Adipocyte (in vitro differentiated cells): ENCODE measurements at regions not wholly inside any gene's neighbourhood (a gene's known extent, or its start where the extent isn't known, plus 50 kb on each side); places are given as distances from the start of the nearest gene placed in this dataset.

ENCODE experiments used
- DNase-seq: peaks from one replicate; pipeline ENCODE4 v3.0.0-alpha.2; 2015; ENCODE audit warnings: low read depth
- H3K27me3 ChIP-seq: replicated peaks from 2 replicates; pipeline ENCODE4 v1.7.0; 2013; ENCODE audit warnings: mild to moderate bottlenecking, low read length, moderate library complexity; ENCODE audit not compliant: control insufficient read depth, insufficient read depth
- H3K36me3 ChIP-seq: 2 replicates; pipeline ENCODE4 v1.7.0; 2013; ENCODE audit warnings: low read length, mild to moderate bottlenecking, moderate library complexity; ENCODE audit not compliant: control insufficient read depth, insufficient read depth, severe bottlenecking
- H3K4me1 ChIP-seq: 2 replicates; pipeline ENCODE4 v1.7.0; 2013; ENCODE audit warnings: mild to moderate bottlenecking, low read length, moderate library complexity; ENCODE audit not compliant: control insufficient read depth, insufficient read depth
- H3K4me3 ChIP-seq: 2 replicates; pipeline ENCODE4 v1.7.0; 2013; ENCODE audit warnings: mild to moderate bottlenecking, low read length, moderate library complexity
- H3K9ac ChIP-seq: 2 replicates; pipeline ENCODE4 v1.7.0; 2013; ENCODE audit warnings: mild to moderate bottlenecking, low read length, moderate library complexity
- H3K9me3 ChIP-seq: 2 replicates; pipeline ENCODE4 v1.7.0; 2013; ENCODE audit warnings: mild to moderate bottlenecking, low read length, moderate library complexity; ENCODE audit not compliant: control insufficient read depth

- Histone ChIP-seq H3K4me3 (no peak overlapping the region), H3K27me3 (no peaks in the 10 kb centered on the region), H3K9me3 (no peaks in the 10 kb centered on the region), H3K9ac (no peak overlapping the region), H3K4me1 (peaks cover 12% of the 10 kb centered on the region), H3K36me3 (no peaks in the 10 kb centered on the region)
- no peak for DNase-seq
Measured at GRCh38 chr15:96390986-96391385, 60.5 kb downstream of the NR2F2 start.

GRCh38 chr15:96392380-96393208 is 62.1 kb downstream of the NR2F2 start:
- peak overlapping the region; percentile 35 for H3K4me3 ChIP-seq
- DNase-seq: no peak
- H3K27me3 ChIP-seq: no peaks in the 10 kb centered on the region
- H3K4me1 ChIP-seq: peaks cover 12% of the 10 kb centered on the region
- no peak overlapping the region for H3K9ac ChIP-seq
- no peaks in the 10 kb centered on the region for H3K36me3 ChIP-seq
- no peaks in the 10 kb centered on the region for H3K9me3 ChIP-seq

DNA sequence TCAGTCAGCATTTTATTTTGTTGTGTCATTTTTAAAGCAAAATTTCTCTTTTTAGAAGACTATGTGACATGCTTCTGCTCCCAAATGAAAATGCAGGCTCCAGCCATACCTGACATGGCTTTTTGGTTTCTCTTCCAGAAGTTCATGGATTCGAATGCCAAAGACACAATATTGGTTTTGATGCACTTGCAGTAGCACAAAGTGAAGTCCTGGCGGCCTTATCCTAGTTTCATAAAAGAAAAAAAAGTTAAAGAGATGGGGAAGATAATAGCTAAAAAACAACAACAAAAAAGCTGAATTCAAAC is 62.7 kb downstream of the NR2F2 start:
- H3K4me3 ChIP-seq: peak overlapping the region; percentile 35

DNA sequence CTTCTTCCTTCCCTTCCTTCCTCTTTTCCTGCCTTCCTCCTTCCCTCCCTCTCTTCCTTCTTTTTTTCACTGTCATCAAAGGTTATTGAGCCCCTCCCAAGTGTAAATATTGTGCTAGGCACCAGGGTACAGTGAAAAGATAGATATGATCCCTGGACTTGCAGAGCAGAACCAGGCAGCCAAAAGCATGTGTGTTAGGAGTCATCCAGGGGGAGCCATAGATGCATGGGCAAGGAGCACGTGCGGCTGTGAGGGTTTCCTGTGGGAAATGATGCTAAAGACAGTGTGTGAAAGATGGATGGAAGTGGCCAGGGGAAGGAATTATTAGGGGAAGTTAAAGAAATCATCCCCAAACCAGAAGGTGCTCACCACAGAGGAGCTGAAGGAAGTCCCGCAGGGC is 65.2 kb downstream of the NR2F2 start:
- H3K9me3 ChIP-seq: no peaks in the 10 kb centered on the region
- no peaks in the 10 kb centered on the region for H3K36me3 ChIP-seq
- no peak overlapping the region for H3K9ac ChIP-seq
- DNase-seq: no peak
- no peak overlapping the region for H3K4me3 ChIP-seq
- peaks cover 12% of the 10 kb centered on the region for H3K4me1 ChIP-seq
- H3K27me3 ChIP-seq: no peaks in the 10 kb centered on the region

More for the DNA sequence above, 62.7 kb downstream of the NR2F2 start:
- peaks cover 12% of the 10 kb centered on the region for H3K4me1 ChIP-seq
- H3K9ac ChIP-seq: no peak overlapping the region
- no peak for DNase-seq
- H3K36me3 ChIP-seq: no peaks in the 10 kb centered on the region
- no peaks in the 10 kb centered on the region for H3K9me3 ChIP-seq
- H3K27me3 ChIP-seq: no peaks in the 10 kb centered on the region

DNA sequence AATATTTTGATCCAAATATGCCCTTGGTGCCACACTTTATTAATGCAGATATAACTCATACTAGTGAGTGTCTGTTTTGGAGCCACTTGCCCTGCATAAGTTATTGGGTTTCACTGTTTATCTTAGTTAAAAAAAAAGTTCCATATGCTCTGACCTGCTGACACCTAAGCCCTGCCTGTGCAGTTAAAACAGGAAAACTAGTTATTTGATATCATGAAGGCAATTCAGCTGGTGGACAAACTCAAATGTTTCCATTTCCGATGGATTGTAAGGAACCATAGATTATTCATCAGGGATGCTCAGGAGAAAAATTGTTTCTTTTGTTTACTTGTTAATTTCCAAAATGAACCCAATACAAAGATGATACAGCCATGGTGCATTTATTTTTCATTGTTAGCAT is 68.3 kb downstream of the NR2F2 start:
- no peak overlapping the region for H3K9ac ChIP-seq
- H3K9me3 ChIP-seq: no peaks in the 10 kb centered on the region
- H3K4me1 ChIP-seq: no peaks in the 10 kb centered on the region
- H3K36me3 ChIP-seq: no peaks in the 10 kb centered on the region
- no peak overlapping the region for H3K4me3 ChIP-seq
- no peaks in the 10 kb centered on the region for H3K27me3 ChIP-seq
- no peak for DNase-seq

DNA sequence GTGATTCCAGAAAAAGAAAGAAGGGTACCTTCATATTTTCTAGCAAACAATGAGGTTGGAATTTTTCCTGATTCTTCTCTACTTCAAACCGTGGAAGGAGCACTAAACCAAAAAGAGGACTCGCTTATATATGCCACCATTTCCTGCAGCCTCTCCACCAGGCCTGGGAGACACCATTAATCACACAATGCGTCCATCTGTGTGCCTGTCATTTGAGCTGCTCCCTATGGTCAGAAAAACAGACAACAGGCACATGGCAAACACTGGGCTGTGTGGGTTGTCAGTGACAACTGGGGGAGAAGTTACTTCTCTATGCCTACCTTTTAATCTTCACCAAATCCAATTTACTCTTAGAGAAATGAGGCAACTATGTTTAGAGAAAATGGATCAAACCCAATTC is 71.9 kb downstream of the NR2F2 start:
- DNase-seq: no peak
- no peaks in the 10 kb centered on the region for H3K4me1 ChIP-seq
- no peaks in the 10 kb centered on the region for H3K9me3 ChIP-seq
- H3K9ac ChIP-seq: no peak overlapping the region
- H3K4me3 ChIP-seq: no peak overlapping the region
- H3K36me3 ChIP-seq: no peaks in the 10 kb centered on the region
- peaks cover 4% of the 10 kb centered on the region for H3K27me3 ChIP-seq

DNA sequence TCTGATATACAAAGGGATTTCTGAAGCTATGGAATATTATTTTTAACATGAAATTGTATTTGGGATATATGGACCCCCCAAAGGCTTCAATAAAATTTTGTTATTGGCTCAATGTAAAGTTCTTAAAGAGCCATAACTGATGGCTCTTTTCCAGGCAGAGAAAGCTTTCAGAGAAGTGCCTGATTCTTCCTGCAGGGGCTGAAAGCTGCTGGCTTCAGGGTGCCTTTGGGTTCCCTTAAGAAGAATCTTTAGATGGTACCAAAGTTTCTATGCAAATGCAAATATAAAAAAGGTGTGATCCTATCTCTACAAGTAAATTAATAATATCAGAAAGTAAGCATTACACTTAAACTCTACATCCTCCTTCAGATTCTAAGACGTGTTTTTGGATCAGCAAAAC is 72.6 kb downstream of the NR2F2 start:
- no peaks in the 10 kb centered on the region for H3K9me3 ChIP-seq
- H3K4me1 ChIP-seq: no peaks in the 10 kb centered on the region
- H3K4me3 ChIP-seq: no peak overlapping the region
- H3K36me3 ChIP-seq: no peaks in the 10 kb centered on the region
- peaks cover 9% of the 10 kb centered on the region for H3K27me3 ChIP-seq
- no peak for DNase-seq
- no peak overlapping the region for H3K9ac ChIP-seq

GRCh38 chr15:96403932-96404331 is 73.4 kb downstream of the NR2F2 start:
- H3K4me3 ChIP-seq: no peak overlapping the region
- no peak overlapping the region for H3K9ac ChIP-seq
- H3K27me3 ChIP-seq: peaks cover 16% of the 10 kb centered on the region
- no peaks in the 10 kb centered on the region for H3K36me3 ChIP-seq
- no peaks in the 10 kb centered on the region for H3K9me3 ChIP-seq
- H3K4me1 ChIP-seq: no peaks in the 10 kb centered on the region
- DNase-seq: no peak

DNA sequence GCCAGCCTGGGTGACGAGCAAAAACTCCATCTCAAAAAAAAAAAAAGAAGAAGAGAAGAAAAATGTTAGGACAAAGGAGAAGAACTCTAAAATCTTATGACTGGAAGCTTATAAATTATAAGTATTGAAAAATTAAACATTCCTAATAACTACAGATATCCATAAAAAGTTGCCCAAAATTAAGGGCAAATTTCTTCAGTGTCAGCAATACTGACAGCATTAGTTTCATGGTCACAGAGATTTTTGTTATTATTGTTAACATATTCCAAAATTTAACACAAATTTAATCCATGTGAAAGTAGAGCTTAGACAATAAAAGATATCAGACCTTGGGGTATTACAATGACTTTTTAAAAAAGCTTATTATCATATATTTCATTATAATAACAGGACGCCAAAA is 74.1 kb downstream of the NR2F2 start:
- Histone ChIP-seq H3K4me3 (no peak overlapping the region), H3K9me3 (no peaks in the 10 kb centered on the region), H3K27me3 (peaks cover 23% of the 10 kb centered on the region), H3K36me3 (no peaks in the 10 kb centered on the region), H3K9ac (no peak overlapping the region), H3K4me1 (peaks cover 2% of the 10 kb centered on the region)
- DNase-seq: no peak

DNA sequence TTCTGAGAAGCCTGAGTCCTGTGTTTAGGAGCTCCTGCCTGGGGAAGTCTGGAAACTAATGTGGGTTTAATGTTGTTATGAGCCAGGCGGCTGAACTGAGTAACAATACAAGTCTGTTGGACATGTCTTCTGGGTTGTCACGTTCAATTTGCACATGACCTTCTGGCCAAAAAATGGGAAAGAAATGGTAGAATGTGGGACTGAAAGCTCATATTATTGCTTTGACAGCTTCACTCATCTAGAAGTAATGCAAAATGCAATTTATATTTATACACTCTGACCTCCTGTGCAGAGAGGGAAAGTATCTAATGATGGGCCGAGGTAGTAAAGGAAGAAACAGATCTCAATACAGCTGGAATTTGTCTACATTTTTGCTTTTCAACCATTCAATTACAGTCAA is 75.8 kb downstream of the NR2F2 start:
- Histone ChIP-seq H3K4me3 (no peak overlapping the region), H3K27me3 (peaks cover 40% of the 10 kb centered on the region), H3K4me1 (peaks cover 7% of the 10 kb centered on the region), H3K9me3 (no peaks in the 10 kb centered on the region), H3K36me3 (no peaks in the 10 kb centered on the region), H3K9ac (no peak overlapping the region)
- no peak for DNase-seq

- H3K36me3 ChIP-seq: no peaks in the 10 kb centered on the region
- no peaks in the 10 kb centered on the region for H3K9me3 ChIP-seq
- H3K4me1 ChIP-seq: peaks cover 7% of the 10 kb centered on the region
- peaks cover 44% of the 10 kb centered on the region for H3K27me3 ChIP-seq
- no peak overlapping the region for H3K9ac ChIP-seq
- DNase-seq: no peak
- H3K4me3 ChIP-seq: no peak overlapping the region
Measured at GRCh38 chr15:96406701-96407100, 76.2 kb downstream of the NR2F2 start.

- no peak for DNase-seq
- H3K4me3 ChIP-seq: no peak overlapping the region
- no peaks in the 10 kb centered on the region for H3K36me3 ChIP-seq
- H3K4me1 ChIP-seq: peaks cover 7% of the 10 kb centered on the region
- no peaks in the 10 kb centered on the region for H3K9me3 ChIP-seq
- no peak overlapping the region for H3K9ac ChIP-seq
- H3K27me3 ChIP-seq: peaks cover 52% of the 10 kb centered on the region
Measured at GRCh38 chr15:96407482-96407881, 77.0 kb downstream of the NR2F2 start.
